SK-N-SH treated with all-trans-retinoic acid at 6 μM for 48 hours (cell line): ENCODE measurements at regions not wholly inside any gene's neighbourhood (a gene's known extent, or its start where the extent isn't known, plus 50 kb on each side); places are given as distances from the start of the nearest gene placed in this dataset.
"Not testable (repeated sequence)": the region's sequence is repeated elsewhere in the genome, so short reads cannot be mapped to it uniquely, and the experiment has no call there.

Experiments used
- ATAC-seq: fragments of 200-7000 bp; cut with Tn5 transposase; 3 replicates; pipeline ENCODE4 v1.9.1; 2020; ENCODE audit warnings: mild to moderate bottlenecking, moderate library complexity
- ARNTL ChIP-seq: fragments of 450-650 bp; formaldehyde crosslinking; IDR thresholded peaks from 2 replicates; pipeline ENCODE4 v1.5.0; 2020; ENCODE audit warnings: low read depth, mild to moderate bottlenecking, moderate library complexity, borderline replicate concordance
- CSDC2 ChIP-seq: fragments of 250-450 bp; sonication (Bioruptor Pico); IDR thresholded peaks from 2 replicates; pipeline ENCODE4 v1.5.0; 2020; ENCODE audit warnings: mild to moderate bottlenecking, moderate library complexity
- ESRRG ChIP-seq: fragments of 250-450 bp; sonication (Bioruptor Pico); IDR thresholded peaks from 2 replicates; pipeline ENCODE4 v1.6.1; 2021; ENCODE audit warnings: mild to moderate bottlenecking
- GLIS3 ChIP-seq: fragments of 250-450 bp; sonication (Bioruptor Pico); IDR thresholded peaks from 2 replicates; pipeline ENCODE4 v1.5.0; 2020; ENCODE audit warnings: mild to moderate bottlenecking, moderate library complexity
- ISL1 ChIP-seq: fragments of 250-450 bp; sonication (Bioruptor Pico); IDR thresholded peaks from 2 replicates; pipeline ENCODE4 v2.1.2; 2022; ENCODE audit warnings: mild to moderate bottlenecking, moderate library complexity
- OSR1 ChIP-seq: fragments of 250-450 bp; sonication (Bioruptor Pico); IDR thresholded peaks from 2 replicates; pipeline ENCODE4 v1.8.0; 2022; ENCODE audit warnings: moderate library complexity, mild to moderate bottlenecking, inconsistent platforms
- PPARA ChIP-seq: fragments of 250-450 bp; sonication (Bioruptor Pico); IDR thresholded peaks from 2 replicates; pipeline ENCODE4 v1.5.0; 2020; ENCODE audit warnings: mild to moderate bottlenecking, borderline replicate concordance
- RARB ChIP-seq: fragments of 250-450 bp; sonication (Bioruptor Pico); IDR thresholded peaks from 2 replicates; pipeline ENCODE4 v1.8.0; 2021; ENCODE audit warnings: mild to moderate bottlenecking, moderate library complexity
- SNAI2 ChIP-seq: fragments of 250-450 bp; sonication (Bioruptor Pico); IDR thresholded peaks from 2 replicates; pipeline ENCODE4 v1.5.0; 2020; ENCODE audit warnings: mild to moderate bottlenecking, moderate library complexity
- TCF4 ChIP-seq: fragments of 250-450 bp; sonication (Bioruptor Pico); IDR thresholded peaks from 2 replicates; pipeline ENCODE4 v1.8.0; 2021; ENCODE audit warnings: mild to moderate bottlenecking, moderate library complexity, borderline replicate concordance
- TOX ChIP-seq: fragments of 250-450 bp; sonication (Bioruptor Pico); IDR thresholded peaks from 2 replicates; pipeline ENCODE4 v1.8.0; 2021; ENCODE audit warnings: mild to moderate bottlenecking, moderate library complexity, borderline replicate concordance
- ZFP30 ChIP-seq: fragments of 450-650 bp; formaldehyde crosslinking; IDR thresholded peaks from 2 replicates; pipeline ENCODE4 v1.5.0; 2022; ENCODE audit warnings: mild to moderate bottlenecking, moderate library complexity
- ZNF565 ChIP-seq: fragments of 450-650 bp; formaldehyde crosslinking; conservative IDR thresholded peaks from 2 replicates; pipeline ENCODE4 v1.5.0; 2020; ENCODE audit warnings: low read depth, mild to moderate bottlenecking, moderate library complexity
- ZNF70 ChIP-seq: fragments of 450-650 bp; formaldehyde crosslinking; IDR thresholded peaks from 2 replicates; pipeline ENCODE4 v1.5.0; 2020; ENCODE audit warnings: mild to moderate bottlenecking, moderate library complexity
- ZNF8 ChIP-seq: fragments of 450-650 bp; formaldehyde crosslinking; IDR thresholded peaks from 2 replicates; pipeline ENCODE4 v1.5.0; 2020; ENCODE audit warnings: mild to moderate bottlenecking, moderate library complexity
- TF ChIP-seq, protein P1 (sequence below): fragments of 250-450 bp; sonication (Bioruptor Pico); IDR thresholded peaks from 2 replicates; pipeline ENCODE4 v1.5.1; 2020; ENCODE audit warnings: low read depth, mild to moderate bottlenecking, moderate library complexity
- TF ChIP-seq, protein P2 (sequence below): fragments of 250-450 bp; sonication (Bioruptor Pico); IDR thresholded peaks from 2 replicates; pipeline ENCODE4 v1.8.0; 2020; ENCODE audit warnings: mild to moderate bottlenecking, moderate library complexity, borderline replicate concordance
- TF ChIP-seq, protein P3 (sequence below): fragments of 250-450 bp; sonication (Bioruptor Pico); IDR thresholded peaks from 2 replicates; pipeline ENCODE4 v1.5.1; 2021; ENCODE audit warnings: mild to moderate bottlenecking, moderate library complexity
- TF ChIP-seq, protein P4 (sequence below): fragments of 250-450 bp; sonication (Bioruptor Pico); IDR thresholded peaks from 2 replicates; pipeline ENCODE4 v1.5.0; 2020; ENCODE audit warnings: mild to moderate bottlenecking, moderate library complexity

DNA sequence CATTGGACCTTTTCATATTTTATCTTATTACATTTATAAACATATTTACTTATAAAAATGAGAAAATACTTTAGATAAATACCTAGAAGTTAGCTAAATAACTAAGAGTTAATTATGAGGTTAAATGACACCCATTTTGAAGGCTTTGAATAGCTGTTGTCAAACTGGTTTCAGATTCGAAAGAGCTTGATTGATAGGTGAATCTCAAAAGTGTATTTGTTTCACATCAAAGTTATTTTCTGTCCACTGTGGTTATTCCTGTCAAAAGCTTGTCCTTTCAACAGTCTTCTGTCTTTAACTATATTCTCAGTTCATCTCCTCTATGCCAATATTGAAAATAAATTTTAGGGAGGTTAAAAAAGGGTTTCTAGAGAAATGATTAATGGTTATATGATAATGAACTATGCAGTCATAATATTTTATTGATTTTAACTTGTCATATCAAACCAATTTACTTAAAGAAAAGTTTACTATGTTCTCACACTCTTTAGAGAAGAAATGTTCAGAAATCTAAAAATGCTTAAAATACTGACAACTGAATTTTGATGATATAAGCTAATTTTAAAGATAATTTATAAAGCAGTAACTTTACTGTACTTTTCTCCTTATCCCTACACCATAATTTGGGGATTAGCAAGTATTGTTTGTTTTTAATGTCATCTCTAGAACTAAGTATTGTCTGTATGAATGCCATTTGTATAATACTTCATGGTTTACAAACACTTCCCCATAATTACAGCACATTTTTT, 72.0 kb upstream of the FOXP2 start:
- no peak for ATAC-seq
- no peak for TF ChIP-seq PPARA (CRISPR knock-in tag)
- no peak for TF ChIP-seq OSR1

DNA sequence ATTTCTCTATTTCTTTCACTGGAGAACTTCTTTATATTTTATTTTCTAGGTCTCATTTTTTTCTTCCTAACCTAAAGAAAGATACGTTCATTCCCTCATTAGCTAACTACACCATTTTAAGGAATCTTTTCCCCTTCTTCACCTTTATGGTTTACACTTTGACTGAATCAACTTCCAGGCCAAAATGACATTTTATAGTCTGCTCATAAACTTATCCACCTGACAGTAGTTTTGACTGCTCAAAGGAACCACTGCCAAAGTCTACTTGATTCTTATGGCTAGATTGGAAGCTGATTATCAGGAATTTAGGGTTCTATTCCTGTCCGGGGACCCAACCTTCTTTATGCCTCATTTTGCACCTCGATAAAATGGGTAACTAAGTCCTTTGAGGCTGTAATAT, 73.0 kb upstream of the FOXP2 start:
- no peak for ATAC-seq
- TF ChIP-seq PPARA (CRISPR knock-in tag) (no peak), OSR1 (no peak), TCF4 (CRISPR knock-in tag) (no peak), ZFP30 (CRISPR knock-in tag) (no peak), RARB (CRISPR knock-in tag) (no peak), ARNTL (CRISPR knock-in tag) (no peak), SNAI2 (CRISPR knock-in tag) (no peak), ZNF8 (CRISPR knock-in tag) (no peak), TOX (CRISPR knock-in tag) (no peak)
- TF ChIP-seq, protein P1, sequence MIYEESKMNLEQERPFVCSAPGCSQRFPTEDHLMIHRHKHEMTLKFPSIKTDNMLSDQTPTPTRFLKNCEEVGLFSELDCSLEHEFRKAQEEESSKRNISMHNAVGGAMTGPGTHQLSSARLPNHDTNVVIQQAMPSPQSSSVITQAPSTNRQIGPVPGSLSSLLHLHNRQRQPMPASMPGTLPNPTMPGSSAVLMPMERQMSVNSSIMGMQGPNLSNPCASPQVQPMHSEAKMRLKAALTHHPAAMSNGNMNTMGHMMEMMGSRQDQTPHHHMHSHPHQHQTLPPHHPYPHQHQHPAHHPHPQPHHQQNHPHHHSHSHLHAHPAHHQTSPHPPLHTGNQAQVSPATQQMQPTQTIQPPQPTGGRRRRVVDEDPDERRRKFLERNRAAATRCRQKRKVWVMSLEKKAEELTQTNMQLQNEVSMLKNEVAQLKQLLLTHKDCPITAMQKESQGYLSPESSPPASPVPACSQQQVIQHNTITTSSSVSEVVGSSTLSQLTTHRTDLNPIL (CRISPR knock-in tag): no peak

DNA sequence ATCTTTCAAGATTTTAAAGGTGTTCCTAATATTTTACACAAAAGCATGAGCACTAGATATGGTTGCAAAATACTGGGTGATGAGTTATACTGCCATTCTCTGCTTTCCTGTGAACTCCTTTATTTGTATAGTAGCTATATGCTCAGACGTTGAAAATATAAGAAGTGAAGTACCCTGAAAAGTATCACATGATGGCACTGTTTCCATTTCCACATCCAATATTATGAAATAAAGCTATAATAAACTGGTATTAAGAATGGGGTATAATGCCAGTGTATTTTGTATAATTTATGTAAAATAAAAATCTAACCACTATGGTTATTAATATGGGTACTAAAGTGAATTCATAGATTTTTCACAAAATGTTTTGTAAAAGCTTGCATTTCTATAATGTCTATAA, 79.6 kb upstream of the FOXP2 start:
- no peak for ATAC-seq
- TF ChIP-seq, protein P2, sequence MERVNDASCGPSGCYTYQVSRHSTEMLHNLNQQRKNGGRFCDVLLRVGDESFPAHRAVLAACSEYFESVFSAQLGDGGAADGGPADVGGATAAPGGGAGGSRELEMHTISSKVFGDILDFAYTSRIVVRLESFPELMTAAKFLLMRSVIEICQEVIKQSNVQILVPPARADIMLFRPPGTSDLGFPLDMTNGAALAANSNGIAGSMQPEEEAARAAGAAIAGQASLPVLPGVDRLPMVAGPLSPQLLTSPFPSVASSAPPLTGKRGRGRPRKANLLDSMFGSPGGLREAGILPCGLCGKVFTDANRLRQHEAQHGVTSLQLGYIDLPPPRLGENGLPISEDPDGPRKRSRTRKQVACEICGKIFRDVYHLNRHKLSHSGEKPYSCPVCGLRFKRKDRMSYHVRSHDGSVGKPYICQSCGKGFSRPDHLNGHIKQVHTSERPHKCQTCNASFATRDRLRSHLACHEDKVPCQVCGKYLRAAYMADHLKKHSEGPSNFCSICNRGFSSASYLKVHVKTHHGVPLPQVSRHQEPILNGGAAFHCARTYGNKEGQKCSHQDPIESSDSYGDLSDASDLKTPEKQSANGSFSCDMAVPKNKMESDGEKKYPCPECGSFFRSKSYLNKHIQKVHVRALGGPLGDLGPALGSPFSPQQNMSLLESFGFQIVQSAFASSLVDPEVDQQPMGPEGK (CRISPR knock-in tag): no peak
- no peak for TF ChIP-seq PPARA (CRISPR knock-in tag)
- no peak for TF ChIP-seq ISL1 (CRISPR knock-in tag)
- TF ChIP-seq, protein P1 (CRISPR knock-in tag): no peak
- no peak for TF ChIP-seq RARB (CRISPR knock-in tag)
- TF ChIP-seq CSDC2: no peak
- no peak for TF ChIP-seq ZNF70 (CRISPR knock-in tag)
- no peak for TF ChIP-seq ESRRG (CRISPR knock-in tag)
- no peak for TF ChIP-seq ZNF565 (CRISPR knock-in tag)
- TF ChIP-seq TOX (CRISPR knock-in tag): no peak
- no peak for TF ChIP-seq TCF4 (CRISPR knock-in tag)
- TF ChIP-seq ARNTL (CRISPR knock-in tag): no peak
- TF ChIP-seq ZFP30 (CRISPR knock-in tag): no peak
- TF ChIP-seq, protein P3, sequence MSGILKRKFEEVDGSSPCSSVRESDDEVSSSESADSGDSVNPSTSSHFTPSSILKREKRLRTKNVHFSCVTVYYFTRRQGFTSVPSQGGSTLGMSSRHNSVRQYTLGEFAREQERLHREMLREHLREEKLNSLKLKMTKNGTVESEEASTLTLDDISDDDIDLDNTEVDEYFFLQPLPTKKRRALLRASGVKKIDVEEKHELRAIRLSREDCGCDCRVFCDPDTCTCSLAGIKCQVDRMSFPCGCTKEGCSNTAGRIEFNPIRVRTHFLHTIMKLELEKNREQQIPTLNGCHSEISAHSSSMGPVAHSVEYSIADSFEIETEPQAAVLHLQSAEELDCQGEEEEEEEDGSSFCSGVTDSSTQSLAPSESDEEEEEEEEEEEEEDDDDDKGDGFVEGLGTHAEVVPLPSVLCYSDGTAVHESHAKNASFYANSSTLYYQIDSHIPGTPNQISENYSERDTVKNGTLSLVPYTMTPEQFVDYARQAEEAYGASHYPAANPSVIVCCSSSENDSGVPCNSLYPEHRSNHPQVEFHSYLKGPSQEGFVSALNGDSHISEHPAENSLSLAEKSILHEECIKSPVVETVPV (CRISPR knock-in tag): no peak
- TF ChIP-seq ZNF8 (CRISPR knock-in tag): no peak

DNA sequence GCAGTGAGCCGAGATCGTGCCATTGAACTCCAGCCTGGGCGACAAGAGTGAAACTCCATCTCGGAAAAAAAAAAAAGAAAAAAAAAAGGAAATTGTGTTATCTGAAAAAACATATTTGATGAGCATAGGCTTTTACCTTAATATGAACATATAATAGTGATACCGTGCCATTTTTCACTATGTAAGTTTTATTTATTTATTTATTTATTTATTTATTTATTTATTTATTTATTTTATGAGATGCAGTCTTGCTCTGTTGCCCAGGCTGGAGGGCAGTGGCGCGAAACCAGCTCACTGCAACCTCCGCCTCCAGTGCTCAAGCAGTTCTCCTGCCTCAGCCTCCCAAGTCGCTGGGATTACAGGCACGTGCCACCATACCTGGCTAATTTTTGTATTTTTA, 85.2 kb upstream of the FOXP2 start:
- not testable (repeated sequence) for ATAC-seq

DNA sequence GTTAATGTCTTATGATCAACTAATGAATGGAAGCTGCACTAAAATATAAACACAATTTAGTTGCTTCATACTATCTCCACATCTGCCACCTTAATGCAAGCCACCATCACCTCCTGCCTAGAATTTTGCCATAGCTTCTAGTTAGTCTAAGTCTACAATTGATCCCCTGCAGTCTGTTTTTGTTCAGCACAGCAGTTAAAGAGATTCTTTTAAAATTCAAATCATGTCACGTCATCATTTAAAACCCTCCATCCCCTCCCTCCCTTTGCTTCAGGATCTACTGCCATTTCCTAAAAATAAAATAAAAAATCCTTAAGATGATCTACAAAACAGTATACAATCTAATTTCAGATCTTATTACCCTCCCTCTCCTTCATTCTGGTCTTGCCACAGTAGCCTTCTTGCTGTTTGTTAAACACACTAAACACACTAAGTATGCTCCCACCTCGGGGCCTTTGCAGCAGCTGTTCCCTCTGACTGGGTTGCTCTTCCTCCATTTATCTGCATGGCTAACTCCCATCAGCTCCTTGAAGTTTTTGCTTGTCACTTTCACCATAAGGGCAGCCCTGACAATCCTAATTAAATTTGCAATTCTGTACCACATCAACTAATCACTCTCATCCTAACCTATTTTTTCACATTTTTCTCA, 97.0 kb upstream of the FOXP2 start:
- TF ChIP-seq, protein P1 (CRISPR knock-in tag): no peak
- TF ChIP-seq, protein P4, sequence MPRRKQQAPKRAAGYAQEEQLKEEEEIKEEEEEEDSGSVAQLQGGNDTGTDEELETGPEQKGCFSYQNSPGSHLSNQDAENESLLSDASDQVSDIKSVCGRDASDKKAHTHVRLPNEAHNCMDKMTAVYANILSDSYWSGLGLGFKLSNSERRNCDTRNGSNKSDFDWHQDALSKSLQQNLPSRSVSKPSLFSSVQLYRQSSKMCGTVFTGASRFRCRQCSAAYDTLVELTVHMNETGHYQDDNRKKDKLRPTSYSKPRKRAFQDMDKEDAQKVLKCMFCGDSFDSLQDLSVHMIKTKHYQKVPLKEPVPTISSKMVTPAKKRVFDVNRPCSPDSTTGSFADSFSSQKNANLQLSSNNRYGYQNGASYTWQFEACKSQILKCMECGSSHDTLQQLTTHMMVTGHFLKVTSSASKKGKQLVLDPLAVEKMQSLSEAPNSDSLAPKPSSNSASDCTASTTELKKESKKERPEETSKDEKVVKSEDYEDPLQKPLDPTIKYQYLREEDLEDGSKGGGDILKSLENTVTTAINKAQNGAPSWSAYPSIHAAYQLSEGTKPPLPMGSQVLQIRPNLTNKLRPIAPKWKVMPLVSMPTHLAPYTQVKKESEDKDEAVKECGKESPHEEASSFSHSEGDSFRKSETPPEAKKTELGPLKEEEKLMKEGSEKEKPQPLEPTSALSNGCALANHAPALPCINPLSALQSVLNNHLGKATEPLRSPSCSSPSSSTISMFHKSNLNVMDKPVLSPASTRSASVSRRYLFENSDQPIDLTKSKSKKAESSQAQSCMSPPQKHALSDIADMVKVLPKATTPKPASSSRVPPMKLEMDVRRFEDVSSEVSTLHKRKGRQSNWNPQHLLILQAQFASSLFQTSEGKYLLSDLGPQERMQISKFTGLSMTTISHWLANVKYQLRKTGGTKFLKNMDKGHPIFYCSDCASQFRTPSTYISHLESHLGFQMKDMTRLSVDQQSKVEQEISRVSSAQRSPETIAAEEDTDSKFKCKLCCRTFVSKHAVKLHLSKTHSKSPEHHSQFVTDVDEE (CRISPR knock-in tag): no peak
- no peak for TF ChIP-seq GLIS3
- ATAC-seq: no peak
